ENCODE measurements at regions not wholly inside any gene's neighbourhood (a gene's known extent, or its start where the extent isn't known, plus 50 kb on each side); places are given as distances from the start of the nearest gene placed in this dataset.

DNA sequence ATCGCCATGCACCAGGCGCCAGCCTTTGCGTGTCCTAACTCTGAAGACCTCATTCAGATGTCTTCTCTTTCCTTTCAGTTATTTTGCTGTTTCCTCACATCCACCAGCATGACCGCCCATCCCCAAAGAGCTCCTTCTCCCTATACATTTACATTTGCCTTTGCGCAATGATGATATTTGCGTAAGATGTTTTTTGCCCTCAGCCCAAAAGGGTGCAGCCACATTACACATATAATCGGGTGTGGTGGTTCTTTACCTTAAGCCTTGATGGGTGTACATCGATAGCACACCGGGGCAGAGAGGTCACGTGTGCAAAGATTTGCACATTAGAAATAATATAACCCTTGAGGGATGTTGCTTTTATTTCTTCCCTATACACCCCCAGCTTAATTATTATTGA is 192.8 kb downstream of the HUNK start:
- TF ChIP-seq, protein P1, sequence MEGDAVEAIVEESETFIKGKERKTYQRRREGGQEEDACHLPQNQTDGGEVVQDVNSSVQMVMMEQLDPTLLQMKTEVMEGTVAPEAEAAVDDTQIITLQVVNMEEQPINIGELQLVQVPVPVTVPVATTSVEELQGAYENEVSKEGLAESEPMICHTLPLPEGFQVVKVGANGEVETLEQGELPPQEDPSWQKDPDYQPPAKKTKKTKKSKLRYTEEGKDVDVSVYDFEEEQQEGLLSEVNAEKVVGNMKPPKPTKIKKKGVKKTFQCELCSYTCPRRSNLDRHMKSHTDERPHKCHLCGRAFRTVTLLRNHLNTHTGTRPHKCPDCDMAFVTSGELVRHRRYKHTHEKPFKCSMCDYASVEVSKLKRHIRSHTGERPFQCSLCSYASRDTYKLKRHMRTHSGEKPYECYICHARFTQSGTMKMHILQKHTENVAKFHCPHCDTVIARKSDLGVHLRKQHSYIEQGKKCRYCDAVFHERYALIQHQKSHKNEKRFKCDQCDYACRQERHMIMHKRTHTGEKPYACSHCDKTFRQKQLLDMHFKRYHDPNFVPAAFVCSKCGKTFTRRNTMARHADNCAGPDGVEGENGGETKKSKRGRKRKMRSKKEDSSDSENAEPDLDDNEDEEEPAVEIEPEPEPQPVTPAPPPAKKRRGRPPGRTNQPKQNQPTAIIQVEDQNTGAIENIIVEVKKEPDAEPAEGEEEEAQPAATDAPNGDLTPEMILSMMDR (IDR thresholded peaks at IDR 0.05; ENCODE audit: extremely low read depth, missing control alignments) = no peak
- no peak for DNase-seq (ENCODE audit: low spot score)

DNA sequence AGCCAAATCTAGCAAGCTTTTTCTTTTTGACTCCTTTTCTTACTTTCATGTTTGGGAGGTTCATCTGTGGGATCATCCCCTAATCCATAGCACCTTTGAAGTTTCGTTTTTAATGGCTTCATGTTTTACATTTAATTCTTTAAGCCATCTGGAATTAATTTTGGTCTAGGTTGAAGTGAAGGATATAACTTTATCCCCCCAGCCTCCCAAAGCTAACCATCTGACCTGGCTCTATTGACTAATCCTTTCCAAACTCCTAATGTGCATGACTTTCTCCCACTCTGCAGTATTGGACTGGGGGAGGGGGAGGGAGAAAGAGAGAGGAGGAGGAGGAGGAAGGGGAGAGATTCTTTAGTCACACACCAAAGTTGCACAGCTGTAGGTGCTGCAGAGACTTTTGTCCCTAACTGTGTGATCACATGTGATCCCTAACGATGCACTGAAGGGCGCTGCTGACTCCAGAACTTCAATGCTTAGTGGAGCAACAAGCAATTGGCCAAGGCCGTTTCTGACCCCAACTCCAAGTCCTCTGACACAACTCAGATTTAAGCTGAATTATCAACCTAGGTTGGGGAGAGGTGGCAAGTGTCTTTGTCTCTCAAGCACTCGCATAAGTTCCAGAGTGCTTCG is 191.6 kb downstream of the HUNK start:
- DNase-seq (ENCODE audit: low spot score) = no peak
- TF ChIP-seq, protein P1 (IDR thresholded peaks at IDR 0.05; ENCODE audit: extremely low read depth, missing control alignments) = no peak

DNA sequence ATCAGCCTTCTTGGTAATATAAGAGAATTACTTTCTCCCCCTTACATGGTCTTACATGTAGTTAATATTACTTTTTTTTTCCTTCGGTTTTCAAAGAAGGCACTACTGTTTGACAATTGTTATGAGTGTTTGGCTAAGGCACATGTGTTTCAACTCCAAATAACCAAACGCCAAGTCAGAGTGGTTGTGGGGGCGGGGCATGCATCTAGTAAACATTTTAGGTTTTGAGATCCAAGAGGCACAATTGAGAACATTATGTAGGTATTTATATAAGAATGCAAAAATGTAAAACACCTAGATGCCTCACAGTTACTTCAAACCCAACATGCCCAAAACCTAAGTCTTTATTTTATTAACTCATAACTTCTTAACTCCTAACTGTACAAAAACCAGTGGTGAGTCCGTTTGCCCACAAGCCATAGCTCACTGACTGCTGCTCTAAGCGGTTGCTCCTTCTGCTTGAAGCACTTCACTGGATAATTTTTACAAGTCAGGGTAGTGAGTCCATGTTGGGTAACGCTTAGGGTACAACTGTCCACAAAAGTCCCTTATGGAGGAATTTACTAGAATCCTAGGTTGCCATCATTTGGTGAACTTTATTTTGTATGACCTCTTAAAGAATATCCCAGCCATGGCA is 189.9 kb downstream of the HUNK start:
- TF ChIP-seq, protein P1 (IDR thresholded peaks at IDR 0.05; ENCODE audit: extremely low read depth, missing control alignments) = no peak
- no peak for DNase-seq (ENCODE audit: low spot score)

DNA sequence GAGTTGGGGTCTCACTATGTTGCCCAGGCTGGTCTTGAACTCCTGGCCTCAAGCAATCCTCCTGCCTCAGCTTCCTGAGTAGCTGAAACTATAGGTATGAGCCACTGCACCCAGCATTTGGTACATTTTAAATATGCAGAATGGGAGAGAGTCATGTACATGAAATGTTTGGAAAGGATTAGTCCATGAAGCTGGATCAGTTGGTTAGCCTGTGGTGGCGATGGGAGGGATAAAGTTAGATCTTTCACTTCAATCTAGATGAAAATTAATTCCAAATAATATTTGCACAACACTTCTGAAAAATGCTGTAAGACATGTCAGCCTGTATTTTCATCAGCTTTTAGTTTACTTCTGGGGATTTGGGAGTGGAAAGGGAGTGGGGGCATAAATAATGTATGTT is 188.9 kb downstream of the HUNK start:
- no peak for DNase-seq (ENCODE audit: low spot score)
- TF ChIP-seq, protein P1 (IDR thresholded peaks at IDR 0.05; ENCODE audit: extremely low read depth, missing control alignments) = no peak

DNA sequence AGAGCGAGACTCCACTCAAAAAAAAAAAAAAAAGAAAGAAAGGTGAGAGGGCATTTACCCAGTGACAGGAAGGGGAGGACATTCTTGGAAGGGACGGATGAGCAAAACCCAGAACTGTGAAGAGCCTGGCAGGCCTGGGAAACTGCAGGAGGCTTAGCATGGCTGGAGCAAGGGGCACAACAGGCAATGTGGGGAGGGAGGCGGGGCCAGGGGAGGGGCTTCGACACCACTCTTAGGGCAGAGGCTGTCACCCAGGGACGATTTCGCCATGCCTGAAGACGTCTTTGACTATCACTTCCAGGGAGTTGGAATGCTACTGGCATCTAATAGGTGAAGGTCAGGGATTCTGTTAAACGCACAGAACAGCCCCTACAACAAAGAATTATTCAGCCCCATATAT is 184.0 kb downstream of the HUNK start:
- TF ChIP-seq, protein P1 (IDR thresholded peaks at IDR 0.05; ENCODE audit: extremely low read depth, missing control alignments) = no peak
- no peak for DNase-seq (ENCODE audit: low spot score)

DNA sequence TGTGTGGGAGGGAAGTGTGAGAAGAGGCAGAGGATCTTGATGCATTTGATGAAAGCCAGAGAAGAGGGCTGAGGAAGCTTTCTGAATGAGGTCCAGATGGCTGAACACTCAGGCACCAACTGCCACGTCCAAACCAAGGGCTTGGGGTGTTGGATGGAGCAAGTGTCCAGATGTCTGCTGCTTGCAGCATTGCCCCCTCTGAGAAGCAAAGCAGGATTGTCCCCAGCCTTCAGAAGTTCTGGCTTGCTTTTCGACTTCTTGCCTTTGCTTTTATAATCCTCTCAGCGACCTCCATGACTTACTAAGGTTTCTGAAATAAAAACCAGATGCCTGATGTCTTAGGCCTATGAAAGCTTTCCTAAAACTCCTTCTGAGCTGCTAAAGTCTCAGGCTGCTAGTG is 182.5 kb downstream of the HUNK start:
- TF ChIP-seq, protein P1 (IDR thresholded peaks at IDR 0.05; ENCODE audit: extremely low read depth, missing control alignments) = no peak
- no peak for DNase-seq (ENCODE audit: low spot score)
